ENCODE measurements at regions not wholly inside any gene's neighbourhood (a gene's known extent, or its start where the extent isn't known, plus 50 kb on each side); places are given as distances from the start of the nearest gene placed in this dataset.

DNA sequence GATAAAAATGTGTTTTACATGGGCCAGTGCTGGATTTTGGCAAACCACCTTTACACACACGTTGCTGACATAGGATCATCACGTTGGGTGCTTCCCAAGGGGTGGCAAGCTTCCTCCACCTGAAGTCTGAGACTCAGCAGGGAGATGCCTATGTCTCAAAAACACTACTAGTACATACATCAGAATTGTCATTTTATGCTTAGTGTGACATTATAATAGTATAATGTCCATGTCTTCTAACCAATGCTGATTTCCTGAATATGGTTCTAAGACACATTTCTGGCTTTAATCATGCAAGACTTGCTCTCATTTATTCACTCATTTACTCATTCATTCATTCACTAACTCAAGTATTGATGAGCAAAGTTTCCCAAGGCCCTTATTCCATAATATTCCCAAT is 322.3 kb downstream of the LNPK start:
- Histone ChIP-seq H3K9me3 (no peaks in the 10 kb centered on the region), H3K4me3 (ENCODE audit: low read depth, low read length) (no peak overlapping the region), H3K27me3 (replicated peaks; ENCODE audit: control insufficient read depth, insufficient read depth, low read length) (no peaks in the 10 kb centered on the region), H3K36me3 (ENCODE audit: control insufficient read depth, insufficient read depth, low read length) (no peaks in the 10 kb centered on the region), H3K4me1 (no peaks in the 10 kb centered on the region)
- intact Hi-C loops (cut with micrococcal nuclease; ENCODE audit: unreplicated experiment), result loop anchor here (10.0 kb wide), 1 partner anchor 155 kb away; no protein-coding TSS in a partner anchor
- TF ChIP-seq, protein P1, sequence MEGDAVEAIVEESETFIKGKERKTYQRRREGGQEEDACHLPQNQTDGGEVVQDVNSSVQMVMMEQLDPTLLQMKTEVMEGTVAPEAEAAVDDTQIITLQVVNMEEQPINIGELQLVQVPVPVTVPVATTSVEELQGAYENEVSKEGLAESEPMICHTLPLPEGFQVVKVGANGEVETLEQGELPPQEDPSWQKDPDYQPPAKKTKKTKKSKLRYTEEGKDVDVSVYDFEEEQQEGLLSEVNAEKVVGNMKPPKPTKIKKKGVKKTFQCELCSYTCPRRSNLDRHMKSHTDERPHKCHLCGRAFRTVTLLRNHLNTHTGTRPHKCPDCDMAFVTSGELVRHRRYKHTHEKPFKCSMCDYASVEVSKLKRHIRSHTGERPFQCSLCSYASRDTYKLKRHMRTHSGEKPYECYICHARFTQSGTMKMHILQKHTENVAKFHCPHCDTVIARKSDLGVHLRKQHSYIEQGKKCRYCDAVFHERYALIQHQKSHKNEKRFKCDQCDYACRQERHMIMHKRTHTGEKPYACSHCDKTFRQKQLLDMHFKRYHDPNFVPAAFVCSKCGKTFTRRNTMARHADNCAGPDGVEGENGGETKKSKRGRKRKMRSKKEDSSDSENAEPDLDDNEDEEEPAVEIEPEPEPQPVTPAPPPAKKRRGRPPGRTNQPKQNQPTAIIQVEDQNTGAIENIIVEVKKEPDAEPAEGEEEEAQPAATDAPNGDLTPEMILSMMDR (IDR thresholded peaks at IDR 0.05; ENCODE audit: insufficient read depth in 1 of 2, low read depth in 1 of 2, low read length in 1 of 2, severe bottlenecking in 1 of 2, unreplicated experiment in 1 of 2), result no peak
- Mint-ChIP-seq H3K4me1 (ENCODE audit: low read depth, unreplicated experiment) (peaks cover 7% of the 10 kb centered on the region), H3K36me3 (ENCODE audit: insufficient read depth, unreplicated experiment) (no peaks in the 10 kb centered on the region), H3K27ac (ENCODE audit: unreplicated experiment) (no peak overlapping the region), H3K27me3 (ENCODE audit: insufficient read depth, unreplicated experiment) (no peaks in the 10 kb centered on the region), H3K9me3 (ENCODE audit: unreplicated experiment) (no peaks in the 10 kb centered on the region), H3K4me3 (ENCODE audit: unreplicated experiment) (no peak overlapping the region)
- DNase-seq, result no peak
- CTCF ChIA-PET, result no interaction called here
- no TSS peak for BruUV-seq (replicated peaks)
- POLR2A ChIA-PET, result no interaction called here

DNA sequence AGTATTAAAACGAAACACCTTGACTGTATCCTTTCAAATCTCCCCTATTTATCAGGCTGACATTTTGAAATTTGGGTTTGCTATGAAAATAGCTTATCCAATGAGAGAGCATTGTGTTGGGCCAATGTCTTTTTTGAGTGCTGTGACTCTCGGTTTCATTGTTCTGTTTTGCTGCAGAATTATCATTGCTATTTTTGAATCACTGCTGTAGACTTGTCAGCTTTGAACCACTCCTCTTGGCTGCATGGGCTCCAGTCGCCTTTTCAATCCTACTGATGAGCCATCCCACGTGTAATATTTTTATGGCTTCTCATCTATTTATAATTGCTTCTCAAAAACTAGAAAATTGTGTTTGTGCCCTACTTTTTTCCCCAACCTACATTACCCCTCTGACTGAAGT is 322.8 kb downstream of the LNPK start:
- Mint-ChIP-seq H3K27me3 (ENCODE audit: insufficient read depth, unreplicated experiment) (no peaks in the 10 kb centered on the region), H3K36me3 (ENCODE audit: insufficient read depth, unreplicated experiment) (no peaks in the 10 kb centered on the region), H3K4me3 (ENCODE audit: unreplicated experiment) (no peak overlapping the region), H3K27ac (ENCODE audit: unreplicated experiment) (no peak overlapping the region), H3K4me1 (ENCODE audit: low read depth, unreplicated experiment) (peaks cover 7% of the 10 kb centered on the region), H3K9me3 (ENCODE audit: unreplicated experiment) (no peaks in the 10 kb centered on the region)
- no peak for DNase-seq
- intact Hi-C loops (cut with micrococcal nuclease; ENCODE audit: unreplicated experiment), result no loop called here
- Histone ChIP-seq H3K4me1 (no peaks in the 10 kb centered on the region), H3K9me3 (no peaks in the 10 kb centered on the region), H3K27me3 (replicated peaks; ENCODE audit: control insufficient read depth, insufficient read depth, low read length) (no peaks in the 10 kb centered on the region), H3K36me3 (ENCODE audit: control insufficient read depth, insufficient read depth, low read length) (no peaks in the 10 kb centered on the region), H3K4me3 (ENCODE audit: low read depth, low read length) (no peak overlapping the region)
- ChIA-PET POLR2A (no interaction called here), CTCF (no interaction called here)
- TF ChIP-seq, protein P1 (IDR thresholded peaks at IDR 0.05; ENCODE audit: insufficient read depth in 1 of 2, low read depth in 1 of 2, low read length in 1 of 2, severe bottlenecking in 1 of 2, unreplicated experiment in 1 of 2), result no peak
- no TSS peak for BruUV-seq (replicated peaks)

DNA sequence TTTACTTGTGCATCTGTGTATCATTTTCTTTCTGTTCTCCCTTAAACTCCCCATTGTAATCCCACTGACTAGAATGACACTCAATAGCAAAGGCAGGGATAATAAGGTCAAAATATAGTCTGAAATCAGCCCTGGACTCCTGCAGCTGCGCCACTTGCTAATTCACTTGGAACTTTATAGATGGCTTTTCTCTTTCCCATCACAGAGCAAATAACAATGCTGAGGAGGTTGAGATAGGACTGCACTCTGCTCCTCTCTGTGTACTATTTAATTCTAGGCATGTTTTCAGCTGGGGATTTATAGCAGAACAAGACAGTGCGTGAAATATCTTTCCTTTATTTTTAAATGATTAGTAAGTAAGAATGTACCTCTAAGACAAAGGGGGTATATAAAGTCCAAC is 324.2 kb downstream of the LNPK start:
- H3K4me1 Mint-ChIP-seq (ENCODE audit: low read depth, unreplicated experiment), result no peaks in the 10 kb centered on the region
- no peaks in the 10 kb centered on the region for H3K27me3 ChIP-seq (replicated peaks; ENCODE audit: control insufficient read depth, insufficient read depth, low read length)
- POLR2A ChIA-PET, result no interaction called here
- no TSS peak for BruUV-seq (replicated peaks)
- H3K9me3 ChIP-seq, result no peaks in the 10 kb centered on the region; the same call in 1 of the 2 replicates
- no peak for DNase-seq
- no peak overlapping the region for H3K4me3 Mint-ChIP-seq (ENCODE audit: unreplicated experiment)
- no peaks in the 10 kb centered on the region for H3K4me1 ChIP-seq
- no peak overlapping the region for H3K4me3 ChIP-seq (ENCODE audit: low read depth, low read length)
- H3K36me3 ChIP-seq (ENCODE audit: control insufficient read depth, insufficient read depth, low read length), result no peaks in the 10 kb centered on the region
- no peak overlapping the region for H3K27ac Mint-ChIP-seq (ENCODE audit: unreplicated experiment)
- TF ChIP-seq, protein P1 (IDR thresholded peaks at IDR 0.05; ENCODE audit: insufficient read depth in 1 of 2, low read depth in 1 of 2, low read length in 1 of 2, severe bottlenecking in 1 of 2, unreplicated experiment in 1 of 2), result no peak
- no peaks in the 10 kb centered on the region for H3K9me3 Mint-ChIP-seq (ENCODE audit: unreplicated experiment)
- intact Hi-C loops (cut with micrococcal nuclease; ENCODE audit: unreplicated experiment), result no loop called here
- CTCF ChIA-PET, result no interaction called here
- H3K36me3 Mint-ChIP-seq (ENCODE audit: insufficient read depth, unreplicated experiment), result no peaks in the 10 kb centered on the region
- H3K27me3 Mint-ChIP-seq (ENCODE audit: insufficient read depth, unreplicated experiment), result no peaks in the 10 kb centered on the region

Data from Caco-2 (cell line).